ENCODE measurements at regions not wholly inside any gene's neighbourhood (a gene's known extent, or its start where the extent isn't known, plus 50 kb on each side); places are given as distances from the start of the nearest gene placed in this dataset.

DNA sequence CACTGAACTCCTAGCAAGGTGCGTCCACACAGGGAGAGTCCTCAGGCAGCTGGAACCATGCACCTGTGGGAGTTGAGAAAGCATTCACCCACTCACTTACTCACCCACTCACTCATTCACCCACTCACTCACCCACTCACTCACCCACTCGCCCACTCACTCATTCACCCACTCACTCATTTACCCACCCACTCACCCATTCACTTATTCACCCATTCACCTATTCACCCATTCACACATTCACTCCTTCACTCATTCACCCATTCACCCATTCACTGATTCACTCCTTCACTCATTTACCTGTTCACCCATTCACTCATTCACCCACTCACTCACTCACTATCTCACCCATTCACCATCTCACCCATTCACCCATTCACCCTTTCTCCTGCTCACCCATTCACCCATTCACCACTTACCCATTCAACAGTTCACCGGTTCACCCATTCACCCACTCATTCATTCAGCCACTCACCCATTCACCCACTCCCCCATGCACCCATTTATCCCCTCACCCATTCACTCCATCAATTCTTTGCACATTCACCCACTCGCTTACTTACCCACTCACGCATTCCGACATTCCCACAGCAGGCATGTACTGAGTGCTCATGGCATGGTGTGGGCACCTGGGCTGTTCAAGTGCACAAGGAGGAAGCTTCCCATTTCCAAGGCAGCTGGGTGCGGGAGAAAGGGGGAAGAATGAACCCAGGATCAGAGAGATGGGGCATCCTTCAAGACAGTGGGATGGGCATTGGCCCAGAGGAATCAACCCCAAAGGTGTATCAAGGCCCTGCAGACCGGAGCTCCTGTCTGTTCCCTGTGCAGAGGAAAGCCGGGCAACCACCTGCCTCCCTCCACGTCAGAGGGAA lies 135.2 kb upstream of the C14orf180 start:
- no peak for DNase-seq

DNA sequence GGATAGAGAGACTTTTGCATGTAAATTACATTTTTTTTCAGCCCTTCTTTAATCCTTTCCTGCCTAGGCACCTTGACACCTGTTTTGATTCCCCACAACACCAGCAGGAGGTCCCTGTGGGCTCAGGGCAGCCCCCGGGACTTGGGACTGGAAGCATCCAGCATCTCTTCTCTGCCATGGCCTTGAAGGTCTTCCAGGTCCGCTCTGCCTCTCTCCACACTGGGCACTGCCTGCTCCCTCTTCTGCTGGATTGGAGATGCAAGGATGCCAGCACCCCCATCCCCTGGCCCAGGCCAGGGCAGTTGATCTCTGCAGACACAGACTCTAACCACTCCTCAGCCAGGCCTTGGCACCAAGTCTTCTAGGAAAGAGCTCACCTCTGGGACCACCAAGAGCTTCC lies 134.5 kb upstream of the C14orf180 start:
- DNase-seq: no peak

DNA sequence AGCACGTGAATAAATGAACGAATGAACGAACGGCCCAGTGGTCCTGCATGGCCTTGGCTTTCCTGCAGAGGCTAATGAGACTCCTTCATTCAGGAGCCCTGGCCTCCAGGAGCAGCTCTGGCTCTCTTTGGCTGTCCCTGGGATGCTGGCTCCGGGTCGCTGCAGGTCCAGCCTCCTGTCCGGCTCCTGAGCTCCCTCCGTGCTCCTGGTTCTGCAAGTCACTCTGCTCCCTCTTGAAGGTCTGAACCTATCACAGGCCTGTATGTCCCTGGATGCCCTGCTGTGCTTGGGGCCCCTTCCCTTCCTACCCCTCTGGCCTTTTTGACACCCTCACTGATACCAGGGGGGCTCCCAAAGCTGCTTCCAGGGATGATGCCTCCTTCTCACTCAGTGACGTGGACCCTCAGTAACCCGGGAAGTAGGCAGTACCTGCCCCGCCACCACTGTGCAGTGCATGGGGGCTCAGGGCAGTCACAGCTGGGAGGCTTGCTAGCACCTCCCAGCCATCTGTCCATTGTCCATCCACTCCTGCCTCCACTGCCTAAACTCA lies 133.7 kb upstream of the C14orf180 start:
- DNase-seq: no peak

DNA sequence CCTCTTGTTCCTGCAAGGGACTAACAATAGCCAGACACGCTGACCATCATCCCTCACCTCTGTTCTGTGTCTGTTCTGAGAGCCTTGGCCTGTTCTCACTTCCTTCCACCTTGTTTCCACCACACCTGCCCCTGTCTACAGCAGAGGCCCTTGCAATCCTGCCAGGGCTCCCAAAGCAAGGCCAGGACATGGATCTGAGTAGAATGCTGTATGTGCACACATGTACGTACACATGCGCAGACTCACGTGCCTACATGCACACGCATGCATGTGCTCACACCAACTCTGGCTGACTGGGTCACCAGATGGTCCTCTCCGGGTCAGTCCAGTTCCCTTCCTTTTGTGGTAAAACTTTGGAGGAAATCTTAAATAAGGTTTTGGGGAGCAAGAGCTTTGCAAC lies 133.0 kb upstream of the C14orf180 start:
- DNase-seq: no peak

DNA sequence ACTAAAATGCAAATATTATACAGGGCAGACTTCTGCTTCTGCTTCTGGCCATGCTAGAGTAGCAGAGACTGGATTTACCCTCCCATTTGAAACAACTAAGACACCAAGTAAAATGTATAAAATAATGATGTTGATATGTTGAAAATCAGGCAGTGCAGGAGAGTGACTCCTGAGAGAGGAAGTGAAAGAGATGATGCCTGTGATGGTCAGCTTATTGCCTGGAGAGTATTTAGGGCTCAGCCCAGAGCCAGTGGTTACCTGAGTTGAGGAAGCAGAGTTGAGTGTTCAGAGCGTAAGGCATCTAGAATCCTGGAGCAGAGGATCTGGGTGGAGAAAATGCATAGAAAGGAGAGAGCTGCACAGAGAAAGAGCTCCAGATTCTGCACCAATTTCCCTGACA lies 131.8 kb upstream of the C14orf180 start:
- DNase-seq: no peak

DNA sequence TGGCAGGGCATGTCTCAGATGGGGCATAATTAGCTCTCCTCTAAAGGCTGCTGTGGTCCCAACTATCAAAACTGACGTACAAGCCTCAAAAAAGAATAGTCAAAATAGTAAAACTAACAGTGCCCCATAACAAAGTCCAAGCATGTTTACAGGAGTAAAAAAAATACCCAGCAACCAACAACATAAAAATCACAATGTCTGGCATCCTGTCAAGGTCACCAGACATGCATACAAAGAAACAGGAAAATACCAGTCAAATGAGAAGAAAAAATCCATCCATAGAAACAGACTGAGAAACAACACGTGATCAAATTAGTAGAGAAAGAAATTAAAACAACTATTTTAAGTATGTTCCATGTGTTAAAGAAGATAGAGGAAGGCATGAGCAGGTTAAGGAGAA lies 131.2 kb upstream of the C14orf180 start:
- DNase-seq: no peak

DNA sequence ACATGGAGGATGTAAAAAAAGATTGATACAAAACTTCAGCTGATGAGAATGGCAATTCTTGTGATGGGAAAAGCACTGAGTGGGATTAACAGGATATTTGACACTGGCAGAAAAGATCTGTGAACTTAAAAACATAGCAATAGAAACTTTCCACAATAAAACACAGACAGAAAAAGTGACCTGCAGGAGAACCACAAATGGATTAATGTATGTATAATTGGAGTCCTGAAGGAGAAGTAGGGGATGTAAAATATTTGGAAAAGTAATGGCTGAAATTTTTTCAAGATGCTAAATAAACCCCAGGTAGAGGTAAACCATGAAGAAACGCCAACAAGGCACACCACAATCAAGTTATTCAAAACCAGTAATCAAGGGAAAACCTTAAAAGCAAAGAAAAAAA lies 130.8 kb upstream of the C14orf180 start:
- DNase-seq: no peak

DNA sequence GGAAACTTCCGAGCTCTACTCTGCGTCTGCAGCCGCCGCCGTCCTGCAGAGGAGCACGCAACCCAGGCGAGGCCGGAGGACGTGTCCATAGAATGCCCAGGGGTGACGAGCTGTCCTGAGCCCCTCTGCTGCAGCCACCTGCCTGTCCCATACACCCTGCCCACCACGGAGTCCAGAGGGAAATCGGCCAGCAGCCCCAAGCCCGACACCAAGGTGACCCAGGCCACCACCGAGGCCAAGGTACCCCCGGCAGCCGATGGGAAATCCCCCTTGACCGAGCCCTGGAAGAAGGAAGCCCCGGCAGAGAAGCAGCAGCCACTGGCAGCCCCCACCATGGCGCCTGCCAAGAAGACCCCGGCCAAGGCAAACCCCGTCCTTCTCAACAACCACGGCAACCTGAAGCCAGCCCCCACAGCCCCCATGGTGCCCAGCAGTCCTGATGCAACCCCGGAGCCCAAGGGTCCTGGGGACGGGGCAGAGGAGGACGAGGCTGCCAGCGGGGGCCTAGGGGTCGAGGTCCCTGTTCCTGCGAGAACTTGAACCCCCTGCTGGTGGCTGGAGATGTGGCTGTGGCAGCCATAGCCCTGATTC lies 128.7 kb upstream of the C14orf180 start:
- DNase-seq: no peak

DNA sequence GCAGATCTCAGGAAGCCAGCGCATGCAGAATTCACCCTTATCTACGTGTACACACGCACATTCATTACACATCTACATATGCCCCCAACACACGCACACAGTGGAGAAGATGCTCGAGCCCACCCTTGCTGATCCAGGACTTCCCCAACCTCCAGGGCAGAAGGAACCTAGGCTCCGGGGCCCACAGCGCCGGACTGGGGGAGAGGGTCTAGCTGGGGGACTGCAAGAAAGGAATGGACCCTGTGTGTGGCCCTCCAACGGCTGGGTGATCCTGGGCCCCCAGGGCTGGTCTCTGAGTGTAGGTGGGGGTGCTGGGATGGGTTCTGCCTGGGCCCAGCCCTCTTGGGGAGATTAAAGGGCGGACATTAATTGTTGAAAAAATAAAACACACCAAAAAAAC lies 128.1 kb upstream of the C14orf180 start:
- no peak for DNase-seq

DNA sequence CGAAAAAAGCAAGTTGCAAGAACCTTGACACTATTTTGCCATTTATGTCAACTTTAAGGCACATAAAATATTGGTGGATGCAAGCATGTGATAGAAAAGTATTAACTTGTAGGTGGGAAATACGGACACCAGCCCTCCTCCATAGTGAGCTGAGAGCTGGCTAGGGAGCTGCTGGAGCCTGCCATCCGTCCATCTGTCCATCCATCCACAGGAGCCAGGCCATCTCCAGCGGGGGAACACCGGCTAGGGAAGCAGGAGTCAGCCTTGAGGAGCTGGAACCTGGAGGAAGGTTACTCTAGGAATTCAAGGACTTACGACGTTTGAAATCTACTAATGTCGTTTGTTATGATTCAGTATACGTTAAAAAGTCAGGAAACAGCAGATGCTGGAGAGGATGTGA lies 120.7 kb upstream of the C14orf180 start:
- no peak for DNase-seq

DNA sequence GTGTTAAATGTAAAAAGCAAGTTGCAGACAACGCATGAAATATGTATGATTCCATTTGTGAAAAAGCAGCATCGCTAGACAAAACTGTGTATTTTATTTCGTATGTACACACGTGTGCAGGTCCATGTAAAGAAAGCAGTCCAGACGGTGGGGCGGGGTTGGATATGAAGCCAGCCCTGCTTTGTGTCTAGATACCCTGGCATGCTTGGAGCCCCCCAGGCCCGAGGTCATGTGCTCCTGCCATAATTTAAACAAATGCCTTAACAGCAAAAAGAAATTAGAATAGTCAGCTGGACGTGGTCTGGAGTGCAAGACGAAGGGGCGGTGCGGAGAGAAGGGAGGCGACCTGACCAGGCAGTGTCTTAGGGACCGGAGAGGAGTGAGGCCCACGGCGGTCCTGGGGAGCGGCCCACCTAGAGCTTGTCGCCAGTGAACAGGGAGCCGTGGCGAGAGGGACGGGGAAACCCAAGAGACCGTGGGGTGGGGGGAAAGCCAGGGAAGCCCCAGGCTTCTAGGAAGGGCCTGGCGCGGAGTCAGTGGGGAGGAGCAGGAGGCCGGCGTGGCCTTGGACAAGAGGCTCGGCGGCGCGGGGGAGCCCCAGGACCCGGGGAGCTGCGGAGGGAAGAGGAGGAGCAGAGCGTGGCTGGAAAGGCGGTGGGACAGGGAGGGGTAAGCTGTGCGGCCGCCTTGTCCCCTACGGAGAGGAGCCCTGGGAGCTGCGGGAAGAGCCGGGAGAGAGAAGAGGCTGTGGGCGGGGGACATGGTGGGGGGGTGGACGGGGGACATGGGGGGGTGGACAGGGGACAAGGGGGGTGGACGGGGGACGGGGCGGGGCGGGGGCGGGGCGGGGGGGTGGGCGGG lies 118.5 kb upstream of the C14orf180 start:
- DNase-seq: no peak

DNA sequence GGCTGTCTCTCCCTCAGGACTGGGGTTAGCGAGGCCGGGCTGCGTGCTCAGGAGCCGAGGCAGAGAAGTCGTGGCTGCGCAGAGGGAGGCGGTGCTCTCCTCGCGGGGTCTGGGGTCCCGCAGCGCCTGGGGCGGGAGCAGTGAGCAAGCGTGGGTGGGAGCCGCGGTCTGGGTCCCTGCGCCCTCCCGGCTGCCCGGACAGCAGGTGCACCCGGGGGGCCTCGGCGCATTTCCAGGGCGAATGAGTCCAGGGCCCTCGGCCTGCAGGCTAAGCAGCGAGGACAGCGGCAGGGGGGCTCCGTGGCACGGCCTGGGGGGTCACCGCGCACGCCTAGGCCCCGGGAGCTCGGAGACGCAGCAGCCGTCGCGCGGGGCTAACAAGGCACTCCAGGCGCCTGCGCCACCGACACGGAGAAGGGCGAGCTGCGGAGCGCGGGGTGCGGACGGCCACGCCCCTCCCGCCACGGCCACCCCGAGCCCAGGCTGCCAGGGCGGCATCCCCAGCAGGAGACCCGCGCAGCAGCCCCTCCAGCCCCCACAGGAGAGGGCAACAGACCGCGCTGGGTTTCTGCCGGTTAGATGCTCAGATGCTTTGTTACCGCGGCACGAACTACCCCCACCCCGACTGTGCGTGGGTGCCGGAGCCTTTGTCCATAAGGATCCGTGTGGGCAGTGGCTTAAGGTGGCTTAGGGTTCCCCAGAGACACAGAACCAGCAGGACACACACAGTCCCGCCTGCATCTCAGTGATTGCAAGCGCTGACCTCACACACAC lies 117.7 kb upstream of the C14orf180 start:
- no peak for DNase-seq

DNA sequence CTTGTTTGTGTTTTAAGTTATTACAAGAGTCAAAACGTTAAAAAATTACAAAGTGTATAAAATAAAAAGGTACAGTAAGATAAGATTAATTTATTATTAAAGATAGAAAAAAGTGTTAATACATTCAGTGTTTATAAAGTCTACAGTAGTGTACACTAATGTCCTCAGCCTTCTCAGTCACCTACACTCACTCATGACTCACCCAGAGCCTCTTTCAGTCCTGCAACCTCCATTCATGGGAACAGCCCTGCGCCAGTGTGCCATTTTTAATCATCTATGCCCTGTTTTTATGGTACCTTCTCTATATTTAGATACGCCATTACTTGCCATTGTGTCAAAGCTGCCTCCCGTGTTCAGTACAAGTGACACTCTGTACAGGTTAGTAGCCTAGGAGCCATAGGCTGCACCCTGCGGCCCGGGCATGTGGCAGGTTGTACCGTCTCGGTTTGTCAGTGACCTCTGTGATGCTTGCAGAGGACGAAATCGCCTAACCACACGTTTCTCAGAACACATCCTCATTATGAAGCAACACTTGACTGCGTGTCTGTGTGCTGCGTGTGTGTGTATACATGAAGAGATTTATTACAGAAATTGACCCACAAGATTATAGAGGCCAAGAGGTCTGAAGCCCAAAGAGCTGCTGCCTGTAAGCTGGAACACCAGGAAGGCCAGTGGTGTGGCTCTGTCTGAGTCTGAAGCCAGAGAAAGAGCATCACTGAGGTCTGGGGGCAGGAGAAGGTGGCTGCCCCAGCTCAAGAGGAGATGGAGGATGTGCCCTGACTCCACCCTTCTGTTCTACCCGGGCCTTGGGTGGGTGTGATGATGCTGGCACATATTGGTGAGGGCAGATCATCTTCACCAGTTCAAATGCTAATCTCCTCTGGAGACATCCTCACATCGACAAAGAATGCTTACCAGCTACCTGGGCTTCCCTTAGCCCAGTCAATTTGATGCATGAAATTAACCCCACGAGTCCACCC lies 116.6 kb upstream of the C14orf180 start:
- DNase-seq: no peak

DNA sequence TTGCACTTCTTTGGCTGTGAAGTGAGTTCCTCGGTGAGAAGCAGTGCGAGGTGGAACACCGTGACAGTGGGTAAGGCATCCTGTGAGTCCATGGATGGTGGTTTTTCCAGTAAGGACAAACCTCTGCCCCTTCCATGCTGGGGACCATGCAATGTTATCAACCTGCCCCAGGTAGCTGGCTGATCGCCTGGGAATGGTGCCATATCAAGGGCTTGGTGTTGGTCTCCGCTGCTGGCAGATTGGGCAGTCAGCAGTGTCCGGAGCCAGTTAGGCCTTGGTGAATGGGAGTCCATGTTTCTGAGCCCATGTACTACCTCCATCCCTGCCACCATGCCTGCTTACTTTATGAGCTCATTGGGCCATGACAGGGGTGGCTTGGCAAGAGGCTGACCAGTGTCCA lies 114.7 kb upstream of the C14orf180 start:
- DNase-seq: no peak

DNA sequence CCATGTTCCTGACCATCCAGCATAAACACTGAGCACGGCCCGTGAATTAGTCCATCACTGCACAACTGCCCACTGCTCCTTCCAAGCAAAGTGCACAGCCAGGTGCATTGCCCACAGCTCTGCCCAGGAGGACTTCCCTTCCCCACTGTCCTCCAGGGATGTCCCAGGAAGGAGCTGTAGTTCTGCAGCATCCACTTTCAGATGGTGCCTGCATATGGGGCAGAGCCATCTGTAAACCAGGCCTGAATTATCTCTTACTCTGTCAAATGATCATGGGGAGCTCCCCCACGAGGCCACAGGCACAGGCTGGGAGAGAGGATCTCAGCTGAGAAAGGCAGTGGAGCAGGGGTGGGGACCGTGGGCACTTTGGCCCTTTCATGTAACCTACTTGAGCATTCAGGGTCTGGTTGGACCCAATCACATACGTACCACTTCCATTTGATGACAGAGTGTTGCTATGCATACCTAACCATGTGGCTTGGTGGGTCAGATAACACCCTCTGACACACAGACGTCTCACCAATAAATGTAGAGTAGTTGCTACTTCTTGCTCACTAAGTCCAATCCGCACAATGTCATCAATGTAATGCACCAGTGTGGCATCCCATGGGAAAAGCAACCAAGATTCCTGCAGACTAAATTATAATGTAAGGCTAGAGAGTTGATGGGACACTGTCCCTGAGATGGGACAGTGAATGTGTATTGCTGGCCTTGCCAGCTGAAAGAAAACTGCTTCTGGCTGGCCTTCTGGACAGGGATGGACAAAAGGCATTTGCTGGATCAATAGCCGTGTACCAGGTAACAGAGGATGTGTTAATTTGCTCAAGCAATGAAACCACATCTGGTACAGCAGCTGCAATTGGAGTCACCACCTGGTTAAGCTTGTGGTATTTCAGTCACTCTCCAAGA lies 113.8 kb upstream of the C14orf180 start:
- no peak for DNase-seq

DNA sequence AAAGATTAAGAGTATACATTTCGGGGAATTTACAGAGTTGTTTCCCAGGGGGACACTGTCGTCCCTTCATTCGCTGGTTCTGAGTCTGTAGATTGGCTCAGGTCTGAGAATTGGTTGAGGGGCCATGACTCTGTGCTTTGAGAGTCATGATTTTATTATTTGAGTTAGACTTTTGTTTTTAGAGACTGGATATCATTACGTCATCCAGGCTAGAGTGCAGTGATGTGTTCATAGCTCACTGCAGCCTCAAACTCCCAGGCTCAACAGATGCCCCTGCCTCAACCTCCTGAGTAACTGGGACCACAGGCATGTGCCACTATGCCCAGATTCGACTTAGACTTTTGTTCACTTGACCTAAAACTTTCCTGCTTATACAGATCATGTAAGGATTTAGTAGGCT lies 112.3 kb upstream of the C14orf180 start:
- no peak for DNase-seq

DNA sequence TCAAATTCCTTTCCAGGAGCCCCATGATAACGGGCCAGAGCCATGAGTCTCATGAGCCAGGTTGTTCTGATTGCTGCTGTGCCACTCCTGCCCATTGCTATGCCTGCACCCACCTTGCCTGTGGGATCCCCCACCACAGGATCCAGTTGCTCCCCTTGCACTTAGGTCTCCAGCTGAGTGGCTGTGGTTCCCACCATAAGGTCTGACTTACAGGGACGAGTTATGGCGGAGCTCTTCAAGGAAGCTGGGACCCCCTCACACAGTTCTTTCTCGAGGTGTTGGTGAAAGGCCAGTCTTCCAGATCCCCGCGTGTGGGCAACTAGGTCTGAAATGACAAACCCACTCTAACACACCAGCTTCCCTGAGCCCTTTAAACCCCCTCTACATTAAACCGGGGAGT lies 111.9 kb upstream of the C14orf180 start:
- no peak for DNase-seq

DNA sequence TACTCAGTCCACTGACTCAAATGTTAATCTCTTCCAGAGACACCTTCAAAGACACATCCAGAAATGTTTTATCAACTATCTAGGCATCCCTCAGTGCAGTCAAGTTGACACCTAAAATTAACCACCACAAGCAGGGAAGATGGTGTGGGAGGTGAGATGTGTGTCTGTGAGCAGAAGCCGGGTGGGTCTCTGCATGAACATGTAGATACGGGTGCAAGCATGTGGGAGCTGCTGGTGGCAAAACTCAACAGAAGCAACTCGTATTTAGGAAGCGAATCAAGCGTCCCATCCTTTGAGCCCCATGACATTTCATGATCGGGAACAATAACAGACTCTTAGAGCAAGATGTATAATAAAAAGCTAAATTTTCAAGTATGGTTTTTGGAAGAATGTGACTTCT lies 110.0 kb upstream of the C14orf180 start:
- no peak for DNase-seq

DNA sequence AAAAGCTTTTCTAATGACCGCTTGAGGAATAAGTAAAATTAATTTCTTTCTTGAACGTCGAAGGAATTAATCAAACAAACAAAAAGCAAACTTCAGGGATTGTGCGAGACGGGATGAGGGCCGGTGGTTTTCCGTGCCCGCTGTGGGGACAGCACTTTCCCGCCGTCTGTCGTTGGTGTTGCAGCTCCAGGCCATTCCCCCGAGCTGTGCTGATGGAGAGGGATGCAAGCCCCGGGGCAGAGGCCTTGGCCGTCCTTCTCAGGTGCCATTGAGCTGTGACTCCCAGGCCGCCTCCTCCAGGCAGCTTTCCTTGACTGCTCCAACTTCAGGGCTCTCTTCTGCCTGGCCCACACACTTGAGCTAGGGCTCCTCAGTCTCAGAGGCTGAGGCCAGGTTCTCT lies 109.0 kb upstream of the C14orf180 start:
- DNase-seq: no peak

DNA sequence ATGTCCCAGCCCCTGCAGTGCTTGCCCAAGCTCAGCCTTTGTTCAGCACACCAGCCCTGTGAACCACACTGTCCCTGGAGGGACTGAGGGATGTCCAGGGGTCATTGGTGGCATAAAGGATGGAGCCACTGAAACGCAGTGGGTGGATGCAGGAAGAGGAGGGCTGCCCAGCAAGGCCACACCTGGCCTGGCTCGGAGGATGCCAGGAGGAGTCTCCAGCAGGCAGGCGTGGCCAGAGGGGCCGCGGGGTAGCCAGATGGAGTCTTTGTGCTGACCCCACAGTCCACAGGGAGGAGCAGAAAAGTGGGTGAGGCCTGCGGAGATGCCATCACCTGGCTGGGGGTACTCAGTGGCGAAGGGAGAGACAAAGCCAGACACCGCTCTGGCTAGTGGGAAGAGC lies 108.5 kb upstream of the C14orf180 start:
- no peak for DNase-seq
